Kidney glomerular epithelial cell (primary cell): ENCODE measurements at regions not wholly inside any gene's neighbourhood (a gene's known extent, or its start where the extent isn't known, plus 50 kb on each side); places are given as distances from the start of the nearest gene placed in this dataset.
"Not testable (repeated sequence)": the region's sequence is repeated elsewhere in the genome, so short reads cannot be mapped to it uniquely, and the experiment has no call there.

Experiments used
- DNase-seq: peaks from one replicate; lab custom pipeline; 2025; lab: John Stamatoyannopoulos, UW

- DNase-seq, result no peak
Measured at GRCh38 chr16:8187782-8188372, 402.4 kb downstream of the TMEM114 start.

- no peak for DNase-seq
Measured at GRCh38 chr16:8184854-8185253, 405.5 kb downstream of the TMEM114 start.

GRCh38 chr16:8183176-8184099, 406.9 kb downstream of the TMEM114 start:
- no peak for DNase-seq

GRCh38 chr16:8182761-8183160, 407.6 kb downstream of the TMEM114 start:
- no peak for DNase-seq

- no peak for DNase-seq
Measured at GRCh38 chr16:8179615-8180014, 410.7 kb downstream of the TMEM114 start.

GRCh38 chr16:8178271-8178670, 412.0 kb downstream of the TMEM114 start:
- DNase-seq, result no peak

- no peak for DNase-seq
Measured at GRCh38 chr16:8175411-8175810, 414.9 kb downstream of the TMEM114 start.

GRCh38 chr16:8173111-8173644, 417.1 kb downstream of the TMEM114 start:
- peak; percentile 73 for DNase-seq

- no peak for DNase-seq
Measured at GRCh38 chr16:8172551-8172950, 417.8 kb downstream of the TMEM114 start.

GRCh38 chr16:8168016-8168415, 422.3 kb downstream of the TMEM114 start:
- no peak for DNase-seq

- DNase-seq, result no peak
Measured at GRCh38 chr16:8167436-8167835, 422.9 kb downstream of the TMEM114 start.

- DNase-seq, result no peak
Measured at GRCh38 chr16:8158051-8158450, 432.3 kb downstream of the TMEM114 start.

GRCh38 chr16:8155275-8155674, 435.0 kb downstream of the TMEM114 start:
- DNase-seq, result no peak

GRCh38 chr16:8146256-8147012, 443.9 kb downstream of the TMEM114 start:
- no peak for DNase-seq

- DNase-seq, result no peak
Measured at GRCh38 chr16:8138666-8139065, 451.6 kb downstream of the TMEM114 start.

GRCh38 chr16:8137606-8138005, 452.7 kb downstream of the TMEM114 start:
- DNase-seq, result no peak

GRCh38 chr16:8130197-8130596, 460.1 kb downstream of the TMEM114 start:
- no peak for DNase-seq

- DNase-seq, result no peak
Measured at GRCh38 chr16:8127070-8127469, 463.2 kb downstream of the TMEM114 start.

- no peak for DNase-seq
Measured at GRCh38 chr16:8126313-8126712, 464.0 kb downstream of the TMEM114 start.

- DNase-seq, result no peak
Measured at GRCh38 chr16:8120001-8120400, 470.3 kb downstream of the TMEM114 start.

- no peak for DNase-seq
Measured at GRCh38 chr16:8115814-8116213, 474.5 kb downstream of the TMEM114 start.

GRCh38 chr16:8114941-8115340, 475.4 kb downstream of the TMEM114 start:
- DNase-seq, result not testable (repeated sequence)
